GM13977 (cell line): ENCODE measurements at regions not wholly inside any gene's neighbourhood (a gene's known extent, or its start where the extent isn't known, plus 50 kb on each side); places are given as distances from the start of the nearest gene placed in this dataset.

Source experiments
- DNase-seq: peaks from one replicate; pipeline ENCODE4 v3.0.0; 2012; ENCODE audit warnings: low spot score
- in situ Hi-C: fragments of 300-500 bp; cut with MboI; formaldehyde crosslinking; loops from one replicate; pipeline ENCODE4 v1.12.0; 2022; ENCODE audit warnings: low sequenced_read_pairs, low pct_unique_long_range_greater_than_20kb, mixed read lengths, inconsistent platforms; ENCODE audit not compliant: unreplicated experiment
- TF ChIP-seq, protein P1 (sequence below): IDR thresholded peaks from 2 replicates; pipeline ENCODE4 v1.5.1; 2012; ENCODE audit warnings: mild to moderate bottlenecking, control low read depth; ENCODE audit not compliant: insufficient read depth; ENCODE audit errors: extremely low read depth, missing control alignments

DNA sequence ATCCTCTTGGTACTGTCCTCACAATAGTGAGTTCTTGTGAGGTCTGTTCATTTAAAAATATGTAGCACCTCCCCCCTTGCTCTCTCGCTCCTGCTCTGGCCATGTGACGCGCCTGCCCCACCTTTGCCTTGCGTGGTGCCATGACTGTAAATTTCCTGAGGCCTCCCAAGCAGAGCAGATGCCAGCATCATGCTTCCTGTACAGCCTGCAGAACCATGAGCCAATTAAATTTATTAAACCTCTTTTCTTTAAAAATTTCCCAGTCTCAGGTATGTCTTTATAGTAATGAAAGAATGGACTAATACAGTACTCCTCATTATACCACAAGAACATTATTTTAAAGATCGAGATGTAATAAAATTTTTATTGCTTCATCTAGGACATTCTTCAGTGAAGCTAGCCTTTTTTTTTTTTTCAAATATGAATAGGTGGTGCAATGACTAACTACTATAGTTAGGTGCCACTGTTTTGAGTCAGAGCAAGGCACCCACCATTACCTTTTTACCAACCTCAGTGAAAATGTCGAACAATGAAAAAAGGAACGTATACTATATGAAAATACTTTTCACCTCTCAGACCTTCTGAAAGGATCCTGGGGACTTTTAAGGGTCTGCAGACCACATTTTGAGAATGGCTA lies 191.1 kb upstream of the SGK1 start:
- in situ Hi-C loops = no loop called here
- DNase-seq = no peak
- TF ChIP-seq, protein P1, sequence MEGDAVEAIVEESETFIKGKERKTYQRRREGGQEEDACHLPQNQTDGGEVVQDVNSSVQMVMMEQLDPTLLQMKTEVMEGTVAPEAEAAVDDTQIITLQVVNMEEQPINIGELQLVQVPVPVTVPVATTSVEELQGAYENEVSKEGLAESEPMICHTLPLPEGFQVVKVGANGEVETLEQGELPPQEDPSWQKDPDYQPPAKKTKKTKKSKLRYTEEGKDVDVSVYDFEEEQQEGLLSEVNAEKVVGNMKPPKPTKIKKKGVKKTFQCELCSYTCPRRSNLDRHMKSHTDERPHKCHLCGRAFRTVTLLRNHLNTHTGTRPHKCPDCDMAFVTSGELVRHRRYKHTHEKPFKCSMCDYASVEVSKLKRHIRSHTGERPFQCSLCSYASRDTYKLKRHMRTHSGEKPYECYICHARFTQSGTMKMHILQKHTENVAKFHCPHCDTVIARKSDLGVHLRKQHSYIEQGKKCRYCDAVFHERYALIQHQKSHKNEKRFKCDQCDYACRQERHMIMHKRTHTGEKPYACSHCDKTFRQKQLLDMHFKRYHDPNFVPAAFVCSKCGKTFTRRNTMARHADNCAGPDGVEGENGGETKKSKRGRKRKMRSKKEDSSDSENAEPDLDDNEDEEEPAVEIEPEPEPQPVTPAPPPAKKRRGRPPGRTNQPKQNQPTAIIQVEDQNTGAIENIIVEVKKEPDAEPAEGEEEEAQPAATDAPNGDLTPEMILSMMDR = no peak

DNA sequence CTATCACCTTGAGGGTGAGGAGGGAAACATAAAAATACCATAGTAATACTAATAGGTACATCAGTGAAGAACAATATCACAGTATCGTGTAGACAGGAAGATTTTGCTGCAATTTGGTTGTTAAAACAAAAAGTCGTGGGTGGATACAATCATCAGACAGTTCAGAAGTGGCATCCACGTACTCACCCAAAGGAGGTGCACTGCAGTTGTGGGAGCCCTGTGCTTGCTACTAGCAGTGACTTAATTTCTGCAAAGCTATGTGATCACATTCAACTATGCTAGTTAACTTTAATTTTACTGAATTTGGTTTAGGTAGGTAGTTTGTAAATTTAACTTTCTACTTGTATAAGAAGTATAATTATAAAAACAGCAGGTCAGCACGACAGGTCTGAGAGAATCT lies 188.2 kb upstream of the SGK1 start:
- no peak for DNase-seq
- TF ChIP-seq, protein P1 = no peak
- in situ Hi-C loops = no loop called here

DNA sequence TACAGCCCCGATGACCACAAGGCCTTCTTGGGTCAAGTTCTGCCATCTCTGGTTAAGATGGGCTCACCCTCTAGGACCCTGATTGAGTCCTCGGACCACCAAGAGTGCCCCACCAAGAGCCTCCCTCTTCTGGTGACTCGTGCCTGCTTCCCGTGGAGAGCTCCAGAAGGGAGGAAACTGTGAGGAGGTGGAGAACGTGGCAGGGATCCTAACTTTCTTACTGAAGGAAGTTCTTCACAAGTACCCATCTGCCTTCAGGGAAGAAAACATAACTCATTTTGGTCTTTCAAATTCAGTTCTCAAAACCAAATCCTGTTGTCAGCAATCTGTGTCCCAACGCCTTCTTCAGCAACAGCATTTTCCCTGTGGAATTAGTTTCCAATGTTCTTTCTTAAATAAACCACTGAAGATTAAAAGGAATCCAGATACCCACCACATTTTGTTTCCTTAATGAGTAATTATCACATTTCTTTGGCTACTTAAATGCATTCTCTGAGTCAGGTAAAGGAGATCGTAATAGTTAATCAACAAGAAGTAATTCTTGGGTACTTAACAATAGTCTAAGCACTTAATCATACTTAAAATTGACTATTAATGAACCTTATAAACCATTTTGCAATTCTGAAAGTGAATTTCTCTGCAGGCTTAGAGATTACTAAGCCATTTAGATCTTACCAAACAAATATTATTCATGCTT lies 185.8 kb upstream of the SGK1 start:
- in situ Hi-C loops = no loop called here
- TF ChIP-seq, protein P1 = no peak
- DNase-seq = no peak

DNA sequence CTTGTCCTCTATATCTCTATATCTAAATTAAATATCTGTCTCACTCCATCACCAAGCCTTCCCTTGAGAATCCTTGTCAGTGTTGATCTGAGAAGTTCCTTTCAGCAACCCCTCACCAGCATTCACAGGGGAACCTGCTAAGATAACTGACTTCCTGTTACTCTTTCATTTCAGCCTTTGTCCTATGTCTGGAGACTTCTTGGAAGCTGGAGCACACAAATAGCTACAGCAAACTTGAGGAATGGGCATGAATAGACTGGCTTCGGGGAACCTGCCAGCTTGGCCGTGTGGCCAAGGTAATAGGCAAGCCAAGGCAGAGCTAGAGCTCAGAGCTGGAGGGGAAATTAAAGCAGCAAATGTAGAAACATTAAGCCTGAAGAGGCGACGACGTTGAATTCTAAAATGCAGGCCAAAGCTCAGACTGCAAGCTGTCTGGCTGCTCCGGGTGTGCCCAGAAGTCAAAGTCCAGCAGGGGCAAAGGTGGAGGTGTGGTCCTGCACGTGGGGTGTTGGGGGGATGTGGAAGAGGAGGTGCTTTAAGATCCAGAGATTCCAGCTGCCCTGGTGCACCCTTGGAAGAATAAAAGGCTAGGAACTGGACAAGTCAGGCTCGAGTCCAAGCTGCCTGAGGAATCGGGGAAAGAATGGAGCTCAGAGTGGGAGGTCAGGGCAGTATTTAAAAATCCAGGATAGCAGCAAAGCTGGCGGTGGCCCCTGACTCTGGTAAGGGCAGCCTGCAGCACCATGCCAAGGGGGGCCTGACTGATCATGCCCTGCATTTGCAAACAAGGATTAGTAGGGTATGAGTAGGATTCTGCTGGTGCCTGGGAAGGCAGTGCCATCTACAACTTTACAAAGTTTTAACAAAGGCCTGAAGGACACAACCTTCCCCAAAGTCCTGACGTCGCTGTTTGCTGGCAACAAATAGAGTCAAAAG lies 185.0 kb upstream of the SGK1 start:
- TF ChIP-seq, protein P1 = no peak
- DNase-seq = no peak
- in situ Hi-C loops = no loop called here

DNA sequence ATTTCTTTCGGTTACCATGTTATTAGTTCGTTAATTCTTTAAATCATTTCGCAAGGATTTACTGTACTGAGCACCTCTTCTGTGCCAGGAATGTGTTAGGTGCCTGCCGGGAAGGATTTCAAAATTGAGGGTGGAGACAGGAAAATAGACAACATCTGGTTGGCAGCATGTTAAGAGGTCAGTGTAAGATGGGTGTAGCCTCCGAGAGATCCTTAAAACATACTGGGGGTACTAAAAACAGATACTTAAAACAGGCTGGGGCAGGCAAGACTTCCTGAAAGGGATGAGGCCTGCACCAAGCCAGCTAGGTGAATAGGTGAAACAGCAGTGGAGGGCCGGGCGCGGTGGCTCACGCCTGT lies 178.0 kb upstream of the SGK1 start:
- in situ Hi-C loops = no loop called here
- TF ChIP-seq, protein P1 = no peak
- no peak for DNase-seq

DNA sequence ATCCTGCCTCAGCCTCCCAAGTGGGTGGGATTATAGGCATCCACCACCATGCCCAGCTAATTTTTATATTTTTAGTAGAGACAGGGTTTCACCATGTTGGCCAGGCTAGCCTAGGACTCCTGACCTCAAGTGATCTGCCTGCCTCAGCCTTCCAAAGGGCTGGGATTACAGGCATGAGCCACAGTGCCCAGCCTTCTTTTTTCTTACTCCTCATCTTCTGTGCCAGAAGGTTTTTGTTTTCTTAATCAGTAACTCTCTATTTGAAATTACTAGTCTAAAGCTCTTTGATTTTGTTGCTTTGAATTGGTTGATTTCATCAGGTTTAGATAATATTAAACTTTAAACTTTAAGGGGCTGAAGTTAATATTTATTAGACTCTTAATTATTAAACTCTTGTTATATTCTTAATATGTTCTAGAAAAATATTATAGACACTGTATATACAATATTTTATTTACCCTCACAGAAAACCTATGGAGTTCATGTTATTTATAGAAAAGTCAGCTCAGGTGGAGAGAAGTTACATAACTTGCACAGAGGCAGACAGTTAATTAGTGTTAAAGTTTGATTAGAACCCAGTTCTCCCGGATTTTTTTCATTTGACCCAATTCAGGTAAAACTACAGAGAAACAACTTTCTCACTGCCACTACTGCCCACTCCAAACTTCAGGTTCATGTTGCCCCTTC lies 177.4 kb upstream of the SGK1 start:
- TF ChIP-seq, protein P1 = no peak
- in situ Hi-C loops = no loop called here
- DNase-seq = no peak
